ENCODE measurements at regions not wholly inside any gene's neighbourhood (a gene's known extent, or its start where the extent isn't known, plus 50 kb on each side); places are given as distances from the start of the nearest gene placed in this dataset.

- no peak overlapping the region for H3K4me3 ChIP-seq
- H3K4me1 ChIP-seq (ENCODE audit: control insufficient read depth in 1 of 2, low read depth in 2 of 2): no peaks in the 10 kb centered on the region
- no peak overlapping the region for H3K27ac ChIP-seq
- no peak for ATAC-seq (ENCODE audit: insufficient number of reproducible peaks, low FRiP score, low read depth)
- H3K36me3 ChIP-seq: no peaks in the 10 kb centered on the region
- TF ChIP-seq, protein P1, sequence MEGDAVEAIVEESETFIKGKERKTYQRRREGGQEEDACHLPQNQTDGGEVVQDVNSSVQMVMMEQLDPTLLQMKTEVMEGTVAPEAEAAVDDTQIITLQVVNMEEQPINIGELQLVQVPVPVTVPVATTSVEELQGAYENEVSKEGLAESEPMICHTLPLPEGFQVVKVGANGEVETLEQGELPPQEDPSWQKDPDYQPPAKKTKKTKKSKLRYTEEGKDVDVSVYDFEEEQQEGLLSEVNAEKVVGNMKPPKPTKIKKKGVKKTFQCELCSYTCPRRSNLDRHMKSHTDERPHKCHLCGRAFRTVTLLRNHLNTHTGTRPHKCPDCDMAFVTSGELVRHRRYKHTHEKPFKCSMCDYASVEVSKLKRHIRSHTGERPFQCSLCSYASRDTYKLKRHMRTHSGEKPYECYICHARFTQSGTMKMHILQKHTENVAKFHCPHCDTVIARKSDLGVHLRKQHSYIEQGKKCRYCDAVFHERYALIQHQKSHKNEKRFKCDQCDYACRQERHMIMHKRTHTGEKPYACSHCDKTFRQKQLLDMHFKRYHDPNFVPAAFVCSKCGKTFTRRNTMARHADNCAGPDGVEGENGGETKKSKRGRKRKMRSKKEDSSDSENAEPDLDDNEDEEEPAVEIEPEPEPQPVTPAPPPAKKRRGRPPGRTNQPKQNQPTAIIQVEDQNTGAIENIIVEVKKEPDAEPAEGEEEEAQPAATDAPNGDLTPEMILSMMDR (IDR thresholded peaks at IDR 0.05): no peak
- H3K27me3 ChIP-seq (replicated peaks; ENCODE audit: insufficient read depth): no peaks in the 10 kb centered on the region
- H3K9me3 ChIP-seq: no peaks in the 10 kb centered on the region
- DNase-seq (ENCODE audit: low spot score): no peak
These were observed 774.2 kb upstream of the CDH10 start for GRCh38 chr5:25418978-25419377.

DNA sequence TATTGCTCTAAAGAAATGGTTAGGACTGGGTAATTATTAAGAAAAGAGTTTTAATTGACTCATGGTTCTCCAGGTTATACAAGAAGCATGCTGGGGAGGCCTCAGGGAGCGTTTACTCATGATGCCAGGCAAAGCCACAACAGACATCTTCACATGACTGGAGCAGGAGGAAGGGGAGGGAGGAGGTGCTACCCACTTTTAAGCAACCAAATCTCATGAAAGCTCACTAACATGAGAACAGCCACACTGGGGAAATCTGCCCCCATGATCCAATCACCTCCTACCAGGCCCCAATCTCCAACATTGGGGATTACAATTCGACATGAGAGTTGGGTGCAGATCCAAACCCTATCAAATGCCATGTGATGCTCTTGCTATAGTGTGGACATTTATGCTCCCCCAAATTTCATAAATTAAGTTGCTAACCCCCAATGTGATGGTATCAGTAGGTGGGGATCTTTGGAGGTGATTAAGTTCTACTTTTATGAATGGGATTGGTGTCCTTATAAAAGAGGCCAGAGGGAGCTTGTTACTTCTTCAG is 773.6 kb upstream of the CDH10 start:
- Histone ChIP-seq H3K9me3 (no peaks in the 10 kb centered on the region), H3K36me3 (no peaks in the 10 kb centered on the region), H3K27ac (no peak overlapping the region), H3K4me3 (no peak overlapping the region), H3K4me1 (ENCODE audit: control insufficient read depth in 1 of 2, low read depth in 2 of 2) (no peaks in the 10 kb centered on the region), H3K27me3 (replicated peaks; ENCODE audit: insufficient read depth) (no peaks in the 10 kb centered on the region)
- TF ChIP-seq, protein P1 (IDR thresholded peaks at IDR 0.05): no peak
- ATAC-seq (ENCODE audit: insufficient number of reproducible peaks, low FRiP score, low read depth): no peak
- no peak for DNase-seq (ENCODE audit: low spot score)

DNA sequence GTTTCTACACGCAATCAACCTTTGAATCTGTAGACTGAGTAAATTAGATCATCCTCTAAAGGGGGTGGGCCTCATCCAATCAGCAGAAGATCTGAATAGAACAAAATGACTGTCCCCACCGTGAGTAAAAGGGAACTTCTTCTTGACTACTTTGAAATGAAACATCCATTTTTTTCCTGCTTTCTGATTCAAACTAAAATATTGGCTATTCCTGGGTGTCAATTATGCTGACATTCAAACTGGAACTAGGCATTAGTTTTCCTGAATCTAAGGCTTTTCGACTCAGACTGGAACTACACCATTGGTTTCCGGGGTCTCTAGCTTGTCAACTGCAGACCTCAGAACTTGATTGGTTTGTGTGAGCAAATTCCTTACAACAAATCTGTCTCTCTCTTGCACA is 772.2 kb upstream of the CDH10 start:
- no peak overlapping the region for H3K27ac ChIP-seq
- ATAC-seq (ENCODE audit: insufficient number of reproducible peaks, low FRiP score, low read depth) (no peak), DNase-seq (ENCODE audit: low spot score) (no peak)
- TF ChIP-seq, protein P1 (IDR thresholded peaks at IDR 0.05): no peak
- no peaks in the 10 kb centered on the region for H3K27me3 ChIP-seq (replicated peaks; ENCODE audit: insufficient read depth)
- no peaks in the 10 kb centered on the region for H3K4me1 ChIP-seq (ENCODE audit: control insufficient read depth in 1 of 2, low read depth in 2 of 2)
- H3K9me3 ChIP-seq: no peaks in the 10 kb centered on the region
- no peaks in the 10 kb centered on the region for H3K36me3 ChIP-seq
- H3K4me3 ChIP-seq: no peak overlapping the region

DNA sequence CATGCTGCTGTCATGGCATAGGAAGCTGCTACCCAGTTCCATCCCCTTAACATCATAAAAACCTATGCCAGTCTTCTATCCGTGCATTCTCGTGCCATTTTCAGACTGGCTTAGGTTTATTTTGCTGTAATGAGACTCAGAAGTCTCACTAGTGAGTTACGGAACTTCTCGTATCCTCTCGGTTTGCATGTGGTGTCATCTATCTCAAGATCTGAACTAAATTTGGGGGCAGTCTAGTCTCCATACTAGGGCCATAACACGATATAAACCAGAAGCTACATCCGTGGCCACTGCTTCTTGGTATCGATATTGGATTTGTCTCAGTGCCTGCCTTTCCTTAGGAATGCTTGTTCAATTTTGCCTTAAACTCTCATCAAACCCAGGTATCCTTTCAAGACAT is 771.2 kb upstream of the CDH10 start:
- TF ChIP-seq, protein P1 (IDR thresholded peaks at IDR 0.05): no peak
- Histone ChIP-seq H3K4me1 (ENCODE audit: control insufficient read depth in 1 of 2, low read depth in 2 of 2) (no peaks in the 10 kb centered on the region), H3K4me3 (no peak overlapping the region), H3K36me3 (no peaks in the 10 kb centered on the region), H3K27ac (no peak overlapping the region), H3K9me3 (no peaks in the 10 kb centered on the region), H3K27me3 (replicated peaks; ENCODE audit: insufficient read depth) (no peaks in the 10 kb centered on the region)
- no peak for ATAC-seq (ENCODE audit: insufficient number of reproducible peaks, low FRiP score, low read depth)
- no peak for DNase-seq (ENCODE audit: low spot score)

GRCh38 chr5:25414742-25415141 is 770.0 kb upstream of the CDH10 start:
- Histone ChIP-seq H3K27me3 (replicated peaks; ENCODE audit: insufficient read depth) (no peaks in the 10 kb centered on the region), H3K36me3 (no peaks in the 10 kb centered on the region), H3K9me3 (no peaks in the 10 kb centered on the region), H3K4me1 (ENCODE audit: control insufficient read depth in 1 of 2, low read depth in 2 of 2) (no peaks in the 10 kb centered on the region), H3K27ac (no peak overlapping the region), H3K4me3 (no peak overlapping the region)
- DNase-seq (ENCODE audit: low spot score) (no peak), ATAC-seq (ENCODE audit: insufficient number of reproducible peaks, low FRiP score, low read depth) (no peak)
- TF ChIP-seq, protein P1 (IDR thresholded peaks at IDR 0.05): no peak
